ENCODE measurements at regions not wholly inside any gene's neighbourhood (a gene's known extent, or its start where the extent isn't known, plus 50 kb on each side); places are given as distances from the start of the nearest gene placed in this dataset.

DNA sequence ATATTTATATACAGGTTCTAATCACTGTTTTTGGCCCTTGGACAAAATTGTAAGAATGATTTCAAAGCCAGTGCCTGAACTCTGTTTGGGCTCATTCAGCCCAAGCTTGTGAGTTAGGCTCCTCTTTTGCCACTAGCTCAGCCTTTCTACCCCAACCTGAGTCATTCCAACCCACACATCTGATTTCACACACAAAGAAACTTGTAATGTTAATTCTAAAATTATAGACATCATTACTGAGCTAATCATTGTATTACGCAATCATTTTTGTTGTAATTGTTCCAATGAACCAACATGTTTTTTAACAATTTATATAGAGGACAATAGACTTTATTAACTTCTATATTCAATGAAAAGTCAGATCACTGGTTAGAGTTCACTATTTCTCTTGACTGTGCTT lies 441.1 kb downstream of the ETNK1 start:
- TF ChIP-seq POLR2AphosphoS5 (IDR thresholded peaks at IDR 0.05), result no peak
- TF ChIP-seq, protein P1, sequence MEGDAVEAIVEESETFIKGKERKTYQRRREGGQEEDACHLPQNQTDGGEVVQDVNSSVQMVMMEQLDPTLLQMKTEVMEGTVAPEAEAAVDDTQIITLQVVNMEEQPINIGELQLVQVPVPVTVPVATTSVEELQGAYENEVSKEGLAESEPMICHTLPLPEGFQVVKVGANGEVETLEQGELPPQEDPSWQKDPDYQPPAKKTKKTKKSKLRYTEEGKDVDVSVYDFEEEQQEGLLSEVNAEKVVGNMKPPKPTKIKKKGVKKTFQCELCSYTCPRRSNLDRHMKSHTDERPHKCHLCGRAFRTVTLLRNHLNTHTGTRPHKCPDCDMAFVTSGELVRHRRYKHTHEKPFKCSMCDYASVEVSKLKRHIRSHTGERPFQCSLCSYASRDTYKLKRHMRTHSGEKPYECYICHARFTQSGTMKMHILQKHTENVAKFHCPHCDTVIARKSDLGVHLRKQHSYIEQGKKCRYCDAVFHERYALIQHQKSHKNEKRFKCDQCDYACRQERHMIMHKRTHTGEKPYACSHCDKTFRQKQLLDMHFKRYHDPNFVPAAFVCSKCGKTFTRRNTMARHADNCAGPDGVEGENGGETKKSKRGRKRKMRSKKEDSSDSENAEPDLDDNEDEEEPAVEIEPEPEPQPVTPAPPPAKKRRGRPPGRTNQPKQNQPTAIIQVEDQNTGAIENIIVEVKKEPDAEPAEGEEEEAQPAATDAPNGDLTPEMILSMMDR (IDR thresholded peaks at IDR 0.05), result no peak
- TF ChIP-seq POLR2A (IDR thresholded peaks at IDR 0.05), result no peak
